Liver (tissue), 8 donors: ENCODE measurements at regions not wholly inside any gene's neighbourhood (a gene's known extent, or its start where the extent isn't known, plus 50 kb on each side); places are given as distances from the start of the nearest gene placed in this dataset.

Experiments
- DNase-seq: peaks from one replicate; pipeline ENCODE4 v3.0.0-alpha.2; 2017; ENCODE audit warnings: low spot score
- H3K27ac ChIP-seq, 2 donors: one replicate each; pipeline ENCODE4 v1.7.0; 2013; ENCODE audit warnings: inconsistent platforms in 2 of 2, low read length in 2 of 2, control low read depth in 1 of 2, low read depth in 1 of 2, mild to moderate bottlenecking in 1 of 2
- H3K27me3 ChIP-seq, 4 donors: one replicate each; pipeline versions ENCODE4 v1.6.1 to v1.7.0; 2013; ENCODE audit warnings: low read length in 3 of 4, inconsistent platforms in 1 of 4, mild to moderate bottlenecking in 1 of 4, moderate library complexity in 1 of 4; ENCODE audit not compliant: control insufficient read depth in 4 of 4, insufficient read depth in 4 of 4
- H3K36me3 ChIP-seq, 4 donors: one replicate each; pipeline versions ENCODE4 v1.6.1 to v1.7.0; 2013; ENCODE audit warnings: low read length in 3 of 4, mild to moderate bottlenecking in 3 of 4, low read depth in 1 of 4, moderate library complexity in 1 of 4; ENCODE audit not compliant: control insufficient read depth in 4 of 4, insufficient read depth in 3 of 4
- H3K4me1 ChIP-seq, 4 donors: one replicate each; pipeline versions ENCODE4 v1.6.1 to v1.7.0; 2013; ENCODE audit warnings: low read length in 3 of 4, mild to moderate bottlenecking in 3 of 4, moderate library complexity in 1 of 4; ENCODE audit not compliant: control insufficient read depth in 4 of 4, insufficient read depth in 4 of 4
- H3K4me3 ChIP-seq, 3 donors: one replicate each; pipeline versions ENCODE4 v1.6.1 to v1.7.0; 2013; ENCODE audit warnings: low read length in 3 of 3, control low read depth in 1 of 3, low read depth in 1 of 3, mild to moderate bottlenecking in 1 of 3
- H3K9ac ChIP-seq, 2 donors: one replicate each; pipeline ENCODE4 v1.7.0; 2013; ENCODE audit warnings: low read length in 2 of 2, mild to moderate bottlenecking in 2 of 2, moderate library complexity in 2 of 2, control low read depth in 1 of 2, low read depth in 1 of 2
- H3K9me3 ChIP-seq, 4 donors: one replicate each; pipeline versions ENCODE4 v1.6.1 to v1.7.0; 2013; ENCODE audit warnings: low read length in 3 of 4; ENCODE audit not compliant: control insufficient read depth in 4 of 4
- EGR1 ChIP-seq, 2 donors: IDR thresholded peaks; 2 replicates each; pipeline ENCODE4 v1.6.1; 2016 to 2018; ENCODE audit warnings: antibody characterized with exemption in 2 of 2, low read depth in 2 of 2
- FOXA2 ChIP-seq: IDR thresholded peaks from 2 replicates; pipeline ENCODE4 v1.6.1; 2016; ENCODE audit warnings: antibody characterized with exemption
- GABPA ChIP-seq, 2 donors: IDR thresholded peaks in 1 of 2; conservative IDR thresholded peaks in 1 of 2; 2 replicates each; pipeline ENCODE4 v1.6.1; 2016; ENCODE audit warnings: antibody characterized with exemption in 2 of 2, mild to moderate bottlenecking in 1 of 2, moderate library complexity in 1 of 2
- HNF4G ChIP-seq: IDR thresholded peaks from 2 replicates; pipeline ENCODE4 v1.6.1; 2016; ENCODE audit warnings: antibody characterized with exemption
- JUND ChIP-seq, 2 donors: IDR thresholded peaks; 2 replicates each; pipeline ENCODE4 v1.6.1; 2016; ENCODE audit warnings: antibody characterized with exemption in 2 of 2
- NR2F2 ChIP-seq: IDR thresholded peaks from 2 replicates; pipeline ENCODE4 v1.6.1; 2016; ENCODE audit warnings: antibody characterized with exemption
- RAD21 ChIP-seq, 2 donors: IDR thresholded peaks; 2 replicates each; pipeline ENCODE4 v1.6.1; 2016; ENCODE audit warnings: antibody characterized with exemption in 2 of 2, mild to moderate bottlenecking in 2 of 2
- SP1 ChIP-seq: IDR thresholded peaks from 2 replicates; pipeline ENCODE4 v1.6.1; 2018; ENCODE audit warnings: antibody characterized with exemption, mild to moderate bottlenecking
- TAF1 ChIP-seq: conservative IDR thresholded peaks from 2 replicates; pipeline ENCODE4 v1.6.1; 2016; ENCODE audit warnings: antibody characterized with exemption, mild to moderate bottlenecking
- YY1 ChIP-seq: IDR thresholded peaks from 2 replicates; pipeline ENCODE4 v1.6.1; 2016; ENCODE audit warnings: antibody characterized with exemption, mild to moderate bottlenecking
- WGBS: extraction: QIAGEN DNeasy Blood & Tissue Kit; methylation state at CpG from one replicate; pipeline ENCODE4 v1.1.7; 2013; 5-methylcytosine and 5-hydroxymethylcytosine counted together
- TF ChIP-seq, protein P1 (sequence below): IDR thresholded peaks from 2 replicates; pipeline ENCODE4 v1.6.1; 2016; ENCODE audit warnings: antibody characterized with exemption
- TF ChIP-seq, protein P2 (sequence below): IDR thresholded peaks from 2 replicates; pipeline ENCODE4 v1.6.1; 2016; ENCODE audit warnings: antibody characterized with exemption
- TF ChIP-seq, protein P3 (sequence below): fragments of 150-350 bp; IDR thresholded peaks from 2 replicates; pipeline ENCODE4 v1.5.1; 2017; ENCODE audit warnings: improper control_type of control experiment, low read depth, low read length; ENCODE audit not compliant: missing input control
- TF ChIP-seq, protein P4 (sequence below): IDR thresholded peaks from 2 replicates; pipeline ENCODE4 v1.6.1; 2016; ENCODE audit warnings: antibody characterized with exemption, mild to moderate bottlenecking
- donor health status: healthy.
- donor health status: healthy.
- donor health status: healthy.
- donor health status: healthy.
- donor health status: healthy.

DNA sequence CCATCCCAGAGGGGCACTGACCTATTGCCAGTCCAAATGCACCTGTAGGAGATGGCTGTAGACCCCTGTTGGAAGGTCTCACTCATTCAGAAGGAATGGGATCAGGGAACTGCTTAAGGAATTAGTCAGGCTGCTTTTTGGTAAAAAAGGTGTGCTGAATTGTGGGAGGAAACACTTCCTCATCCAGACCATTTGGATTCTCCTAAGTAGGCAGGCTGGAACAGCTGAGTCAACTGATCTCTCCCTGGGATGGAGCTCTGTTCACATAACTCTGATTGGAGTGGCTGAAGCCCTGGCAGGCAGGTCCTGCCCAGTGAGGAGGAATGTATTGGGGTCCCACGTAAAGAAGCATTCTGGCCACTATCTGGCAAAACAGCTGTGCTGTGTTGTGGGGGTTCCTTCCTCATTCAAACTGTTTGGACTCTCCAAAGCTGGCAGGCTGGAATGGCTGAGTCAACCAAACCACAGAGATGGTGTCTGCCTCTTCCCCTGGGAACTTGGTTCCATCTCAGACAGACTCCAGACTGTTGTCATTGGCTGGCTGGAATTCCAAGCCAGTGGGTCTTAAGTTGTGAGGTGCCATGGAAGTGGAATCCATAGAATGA, 70.7 kb upstream of the PDC start:
- 89% methylated on average over 1 of the region's 1 CpG for WGBS
- Histone ChIP-seq H3K9ac (no peak overlapping the region), H3K9me3 (no peaks in the 10 kb centered on the region), H3K36me3 (no peaks in the 10 kb centered on the region), H3K27ac (no peak overlapping the region), H3K4me3 (no peak overlapping the region), H3K27me3 (no peaks in the 10 kb centered on the region), H3K4me1 (no peaks in the 10 kb centered on the region)
- no peak for DNase-seq
- TF ChIP-seq, protein P1, sequence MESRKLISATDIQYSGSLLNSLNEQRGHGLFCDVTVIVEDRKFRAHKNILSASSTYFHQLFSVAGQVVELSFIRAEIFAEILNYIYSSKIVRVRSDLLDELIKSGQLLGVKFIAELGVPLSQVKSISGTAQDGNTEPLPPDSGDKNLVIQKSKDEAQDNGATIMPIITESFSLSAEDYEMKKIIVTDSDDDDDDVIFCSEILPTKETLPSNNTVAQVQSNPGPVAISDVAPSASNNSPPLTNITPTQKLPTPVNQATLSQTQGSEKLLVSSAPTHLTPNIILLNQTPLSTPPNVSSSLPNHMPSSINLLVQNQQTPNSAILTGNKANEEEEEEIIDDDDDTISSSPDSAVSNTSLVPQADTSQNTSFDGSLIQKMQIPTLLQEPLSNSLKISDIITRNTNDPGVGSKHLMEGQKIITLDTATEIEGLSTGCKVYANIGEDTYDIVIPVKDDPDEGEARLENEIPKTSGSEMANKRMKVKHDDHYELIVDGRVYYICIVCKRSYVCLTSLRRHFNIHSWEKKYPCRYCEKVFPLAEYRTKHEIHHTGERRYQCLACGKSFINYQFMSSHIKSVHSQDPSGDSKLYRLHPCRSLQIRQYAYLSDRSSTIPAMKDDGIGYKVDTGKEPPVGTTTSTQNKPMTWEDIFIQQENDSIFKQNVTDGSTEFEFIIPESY = no peak
- TF ChIP-seq EGR1 (IDR thresholded peaks at IDR 0.05; ENCODE audit: low read depth in 2 of 2) (no peak), FOXA2 (no peak), SP1 (no peak), GABPA (IDR thresholded peaks at IDR 0.05 in 1 of 2, conservative IDR thresholded peaks at IDR 0.05 in 1 of 2) (no peak), NR2F2 (no peak)

DNA sequence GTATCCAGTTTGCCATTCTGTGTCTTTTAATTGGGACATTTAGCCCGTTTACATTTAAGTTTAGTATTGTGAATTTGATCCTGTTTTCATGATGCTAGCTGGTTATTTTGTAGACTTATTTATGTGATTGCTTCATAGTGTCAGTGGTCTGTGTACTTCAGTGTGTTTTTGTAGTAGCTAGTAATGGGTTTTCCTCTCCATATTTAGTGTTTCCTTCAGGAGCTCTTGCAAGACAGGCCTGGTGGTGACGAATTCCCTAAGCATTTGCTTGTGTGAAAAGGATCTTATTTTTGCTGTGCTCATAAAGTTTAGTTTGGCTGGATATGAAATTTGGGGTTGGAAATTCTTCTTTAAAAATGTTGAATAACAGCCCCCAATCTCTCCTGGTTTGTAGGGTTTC, 69.2 kb upstream of the PDC start:
- peaks cover 0 to 1% (median 0%) of the 10 kb centered on the region in 4 donors for H3K9me3 ChIP-seq
- 78% methylated on average over 2 of the region's 2 CpGs for WGBS
- H3K9ac ChIP-seq = no peak overlapping the region
- no peak overlapping the region for H3K4me3 ChIP-seq
- no peaks in the 10 kb centered on the region for H3K27me3 ChIP-seq
- TF ChIP-seq TAF1 (no peak), HNF4G (no peak), NR2F2 (no peak), SP1 (no peak), FOXA2 (no peak), JUND (IDR thresholded peaks at IDR 0.05) (no peak)
- TF ChIP-seq, protein P2, sequence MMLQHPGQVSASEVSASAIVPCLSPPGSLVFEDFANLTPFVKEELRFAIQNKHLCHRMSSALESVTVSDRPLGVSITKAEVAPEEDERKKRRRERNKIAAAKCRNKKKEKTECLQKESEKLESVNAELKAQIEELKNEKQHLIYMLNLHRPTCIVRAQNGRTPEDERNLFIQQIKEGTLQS = no peak
- TF ChIP-seq, protein P3, sequence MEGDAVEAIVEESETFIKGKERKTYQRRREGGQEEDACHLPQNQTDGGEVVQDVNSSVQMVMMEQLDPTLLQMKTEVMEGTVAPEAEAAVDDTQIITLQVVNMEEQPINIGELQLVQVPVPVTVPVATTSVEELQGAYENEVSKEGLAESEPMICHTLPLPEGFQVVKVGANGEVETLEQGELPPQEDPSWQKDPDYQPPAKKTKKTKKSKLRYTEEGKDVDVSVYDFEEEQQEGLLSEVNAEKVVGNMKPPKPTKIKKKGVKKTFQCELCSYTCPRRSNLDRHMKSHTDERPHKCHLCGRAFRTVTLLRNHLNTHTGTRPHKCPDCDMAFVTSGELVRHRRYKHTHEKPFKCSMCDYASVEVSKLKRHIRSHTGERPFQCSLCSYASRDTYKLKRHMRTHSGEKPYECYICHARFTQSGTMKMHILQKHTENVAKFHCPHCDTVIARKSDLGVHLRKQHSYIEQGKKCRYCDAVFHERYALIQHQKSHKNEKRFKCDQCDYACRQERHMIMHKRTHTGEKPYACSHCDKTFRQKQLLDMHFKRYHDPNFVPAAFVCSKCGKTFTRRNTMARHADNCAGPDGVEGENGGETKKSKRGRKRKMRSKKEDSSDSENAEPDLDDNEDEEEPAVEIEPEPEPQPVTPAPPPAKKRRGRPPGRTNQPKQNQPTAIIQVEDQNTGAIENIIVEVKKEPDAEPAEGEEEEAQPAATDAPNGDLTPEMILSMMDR = no peak
- no peak for DNase-seq
- no peaks in the 10 kb centered on the region for H3K4me1 ChIP-seq
- H3K36me3 ChIP-seq = no peaks in the 10 kb centered on the region
- H3K27ac ChIP-seq = no peak overlapping the region

DNA sequence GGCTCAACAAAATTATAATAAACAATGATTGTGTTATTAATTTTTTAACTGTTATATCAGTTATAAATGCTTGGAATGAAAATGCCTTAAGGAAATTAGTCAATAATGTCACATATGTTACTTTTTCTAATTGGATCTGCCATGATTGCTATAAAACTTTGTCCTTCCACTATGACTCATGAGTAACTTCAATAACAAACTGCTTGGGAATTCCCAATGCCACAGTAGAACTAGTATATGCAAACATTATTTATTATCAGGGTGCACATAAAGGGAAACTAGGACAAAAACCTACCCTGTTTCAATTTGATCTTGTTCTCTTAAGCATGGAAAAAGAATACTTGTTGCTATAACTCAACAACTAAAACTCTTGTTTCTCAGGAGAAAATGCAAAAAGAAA, 59.1 kb upstream of the PDC start:
- peaks cover 0 to 2% (median 0%) of the 10 kb centered on the region in 4 donors for H3K36me3 ChIP-seq
- no peak for DNase-seq
- no peaks in the 10 kb centered on the region for H3K27me3 ChIP-seq
- no peak overlapping the region for H3K9ac ChIP-seq
- H3K9me3 ChIP-seq = peaks cover 4 to 6% (median 5%) of the 10 kb centered on the region in 4 donors
- H3K4me3 ChIP-seq = no peak overlapping the region
- no peaks in the 10 kb centered on the region for H3K4me1 ChIP-seq
- H3K27ac ChIP-seq = no peak overlapping the region
- TF ChIP-seq, protein P1 = no peak
- TF ChIP-seq, protein P2 = no peak
- TF ChIP-seq, protein P3 = no peak
- TF ChIP-seq FOXA2 (no peak), JUND (IDR thresholded peaks at IDR 0.05) (no peak), GABPA (IDR thresholded peaks at IDR 0.05 in 1 of 2, conservative IDR thresholded peaks at IDR 0.05 in 1 of 2) (no peak), YY1 (no peak), RAD21 (IDR thresholded peaks at IDR 0.05) (no peak)
- TF ChIP-seq, protein P4, sequence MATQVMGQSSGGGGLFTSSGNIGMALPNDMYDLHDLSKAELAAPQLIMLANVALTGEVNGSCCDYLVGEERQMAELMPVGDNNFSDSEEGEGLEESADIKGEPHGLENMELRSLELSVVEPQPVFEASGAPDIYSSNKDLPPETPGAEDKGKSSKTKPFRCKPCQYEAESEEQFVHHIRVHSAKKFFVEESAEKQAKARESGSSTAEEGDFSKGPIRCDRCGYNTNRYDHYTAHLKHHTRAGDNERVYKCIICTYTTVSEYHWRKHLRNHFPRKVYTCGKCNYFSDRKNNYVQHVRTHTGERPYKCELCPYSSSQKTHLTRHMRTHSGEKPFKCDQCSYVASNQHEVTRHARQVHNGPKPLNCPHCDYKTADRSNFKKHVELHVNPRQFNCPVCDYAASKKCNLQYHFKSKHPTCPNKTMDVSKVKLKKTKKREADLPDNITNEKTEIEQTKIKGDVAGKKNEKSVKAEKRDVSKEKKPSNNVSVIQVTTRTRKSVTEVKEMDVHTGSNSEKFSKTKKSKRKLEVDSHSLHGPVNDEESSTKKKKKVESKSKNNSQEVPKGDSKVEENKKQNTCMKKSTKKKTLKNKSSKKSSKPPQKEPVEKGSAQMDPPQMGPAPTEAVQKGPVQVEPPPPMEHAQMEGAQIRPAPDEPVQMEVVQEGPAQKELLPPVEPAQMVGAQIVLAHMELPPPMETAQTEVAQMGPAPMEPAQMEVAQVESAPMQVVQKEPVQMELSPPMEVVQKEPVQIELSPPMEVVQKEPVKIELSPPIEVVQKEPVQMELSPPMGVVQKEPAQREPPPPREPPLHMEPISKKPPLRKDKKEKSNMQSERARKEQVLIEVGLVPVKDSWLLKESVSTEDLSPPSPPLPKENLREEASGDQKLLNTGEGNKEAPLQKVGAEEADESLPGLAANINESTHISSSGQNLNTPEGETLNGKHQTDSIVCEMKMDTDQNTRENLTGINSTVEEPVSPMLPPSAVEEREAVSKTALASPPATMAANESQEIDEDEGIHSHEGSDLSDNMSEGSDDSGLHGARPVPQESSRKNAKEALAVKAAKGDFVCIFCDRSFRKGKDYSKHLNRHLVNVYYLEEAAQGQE = no peak
